ENCODE measurements at regions not wholly inside any gene's neighbourhood (a gene's known extent, or its start where the extent isn't known, plus 50 kb on each side); places are given as distances from the start of the nearest gene placed in this dataset.
A peak's percentile ranks its signal among the peaks of the same experiment; 100 is the strongest.

GRCh38 chr10:28871665-28872064 lies 194.3 kb downstream of the BAMBI start:
- no peak for DNase-seq
- Histone ChIP-seq H3K36me3 (no peaks in the 10 kb centered on the region), H3K4me3 (no peak overlapping the region), H3K9me3 (no peaks in the 10 kb centered on the region), H3K27me3 (no peaks in the 10 kb centered on the region)

GRCh38 chr10:28872587-28873165 lies 195.4 kb downstream of the BAMBI start:
- no peak for DNase-seq
- Histone ChIP-seq H3K27me3 (no peaks in the 10 kb centered on the region), H3K9me3 (no peaks in the 10 kb centered on the region), H3K36me3 (no peaks in the 10 kb centered on the region), H3K4me3 (no peak overlapping the region)

GRCh38 chr10:28873540-28873939 lies 196.2 kb downstream of the BAMBI start:
- Histone ChIP-seq H3K36me3 (no peaks in the 10 kb centered on the region), H3K4me3 (no peak overlapping the region), H3K9me3 (no peaks in the 10 kb centered on the region), H3K27me3 (no peaks in the 10 kb centered on the region)
- DNase-seq = no peak

GRCh38 chr10:28874210-28874609 lies 196.9 kb downstream of the BAMBI start:
- DNase-seq = no peak
- H3K4me3 ChIP-seq = no peak overlapping the region
- no peaks in the 10 kb centered on the region for H3K9me3 ChIP-seq
- H3K27me3 ChIP-seq = no peaks in the 10 kb centered on the region
- H3K36me3 ChIP-seq = no peaks in the 10 kb centered on the region

- H3K27me3 ChIP-seq = no peaks in the 10 kb centered on the region
- no peaks in the 10 kb centered on the region for H3K9me3 ChIP-seq
- DNase-seq = peak; percentile 65
- H3K4me3 ChIP-seq = no peak overlapping the region
- no peaks in the 10 kb centered on the region for H3K36me3 ChIP-seq
These were observed 198.3 kb downstream of the BAMBI start for GRCh38 chr10:28875549-28876081.

- no peaks in the 10 kb centered on the region for H3K36me3 ChIP-seq
- no peak for DNase-seq
- H3K9me3 ChIP-seq = no peaks in the 10 kb centered on the region
- no peaks in the 10 kb centered on the region for H3K27me3 ChIP-seq
- H3K4me3 ChIP-seq = no peak overlapping the region
These were observed 201.1 kb downstream of the BAMBI start for GRCh38 chr10:28878236-28878970.

- Histone ChIP-seq H3K27me3 (no peaks in the 10 kb centered on the region), H3K36me3 (no peaks in the 10 kb centered on the region), H3K4me3 (no peak overlapping the region), H3K9me3 (no peaks in the 10 kb centered on the region)
- DNase-seq = no peak
These were observed 201.9 kb downstream of the BAMBI start for GRCh38 chr10:28879246-28879645.

- no peaks in the 10 kb centered on the region for H3K27me3 ChIP-seq
- H3K9me3 ChIP-seq = no peaks in the 10 kb centered on the region
- no peaks in the 10 kb centered on the region for H3K36me3 ChIP-seq
- H3K4me3 ChIP-seq = no peak overlapping the region
- peak; percentile 15 for DNase-seq
These were observed 202.8 kb downstream of the BAMBI start for GRCh38 chr10:28879875-28880682.

GRCh38 chr10:28880683-28880950 lies 203.3 kb downstream of the BAMBI start:
- no peak for DNase-seq
- Histone ChIP-seq H3K27me3 (no peaks in the 10 kb centered on the region), H3K4me3 (no peak overlapping the region), H3K9me3 (no peaks in the 10 kb centered on the region), H3K36me3 (no peaks in the 10 kb centered on the region)

GRCh38 chr10:28881171-28881882 lies 204.0 kb downstream of the BAMBI start:
- Histone ChIP-seq H3K9me3 (no peaks in the 10 kb centered on the region), H3K36me3 (no peaks in the 10 kb centered on the region), H3K27me3 (no peaks in the 10 kb centered on the region), H3K4me3 (no peak overlapping the region)
- DNase-seq = no peak

- Histone ChIP-seq H3K4me3 (no peak overlapping the region), H3K27me3 (no peaks in the 10 kb centered on the region), H3K36me3 (no peaks in the 10 kb centered on the region), H3K9me3 (no peaks in the 10 kb centered on the region)
- peak; percentile 16 for DNase-seq
These were observed 206.6 kb downstream of the BAMBI start for GRCh38 chr10:28883741-28884423.

- no peaks in the 10 kb centered on the region for H3K9me3 ChIP-seq
- no peaks in the 10 kb centered on the region for H3K27me3 ChIP-seq
- H3K4me3 ChIP-seq = no peak overlapping the region
- DNase-seq = no peak
- no peaks in the 10 kb centered on the region for H3K36me3 ChIP-seq
These were observed 213.0 kb downstream of the BAMBI start for GRCh38 chr10:28890121-28890950.

- H3K9me3 ChIP-seq = no peaks in the 10 kb centered on the region
- H3K36me3 ChIP-seq = no peaks in the 10 kb centered on the region
- DNase-seq = peak; percentile 60
- no peaks in the 10 kb centered on the region for H3K27me3 ChIP-seq
- H3K4me3 ChIP-seq = no peak overlapping the region
These were observed 213.9 kb downstream of the BAMBI start for GRCh38 chr10:28891058-28891713.

- H3K36me3 ChIP-seq = no peaks in the 10 kb centered on the region
- no peaks in the 10 kb centered on the region for H3K9me3 ChIP-seq
- no peaks in the 10 kb centered on the region for H3K27me3 ChIP-seq
- DNase-seq = peak; percentile 76
- no peak overlapping the region for H3K4me3 ChIP-seq
These were observed 215.7 kb downstream of the BAMBI start for GRCh38 chr10:28892818-28893547.

GRCh38 chr10:28894146-28894545 lies 216.8 kb downstream of the BAMBI start:
- no peak overlapping the region for H3K4me3 ChIP-seq
- no peaks in the 10 kb centered on the region for H3K36me3 ChIP-seq
- H3K27me3 ChIP-seq = no peaks in the 10 kb centered on the region
- no peak for DNase-seq
- no peaks in the 10 kb centered on the region for H3K9me3 ChIP-seq

Measured in MG63 (cell line).